HuH-7 (cell line): ENCODE measurements at regions not wholly inside any gene's neighbourhood (a gene's known extent, or its start where the extent isn't known, plus 50 kb on each side); places are given as distances from the start of the nearest gene placed in this dataset.
"Not testable (repeated sequence)": the region's sequence is repeated elsewhere in the genome, so short reads cannot be mapped to it uniquely, and the experiment has no call there.

ENCODE experiments used
- DNase-seq: peaks from one replicate; pipeline ENCODE4 v3.0.0; 2011; ENCODE audit warnings: low spot score

DNA sequence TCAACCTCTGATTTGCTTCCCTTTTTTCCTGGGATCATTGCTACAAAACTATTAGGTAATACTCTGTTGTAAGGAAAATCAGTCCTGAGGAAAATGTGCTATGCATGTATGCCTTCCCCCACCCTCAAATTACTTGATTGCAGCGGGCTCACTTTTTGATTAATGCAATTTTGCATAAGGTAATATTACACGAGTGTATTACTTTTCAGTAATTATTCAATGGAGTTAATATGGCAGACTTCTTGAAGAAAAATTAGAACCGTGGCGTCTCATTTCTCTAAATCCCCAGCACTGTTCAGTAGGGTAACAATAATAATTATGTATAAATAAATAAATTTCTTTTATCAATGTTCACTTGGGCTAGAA is 527.6 kb upstream of the FANCL start:
- DNase-seq: no peak

DNA sequence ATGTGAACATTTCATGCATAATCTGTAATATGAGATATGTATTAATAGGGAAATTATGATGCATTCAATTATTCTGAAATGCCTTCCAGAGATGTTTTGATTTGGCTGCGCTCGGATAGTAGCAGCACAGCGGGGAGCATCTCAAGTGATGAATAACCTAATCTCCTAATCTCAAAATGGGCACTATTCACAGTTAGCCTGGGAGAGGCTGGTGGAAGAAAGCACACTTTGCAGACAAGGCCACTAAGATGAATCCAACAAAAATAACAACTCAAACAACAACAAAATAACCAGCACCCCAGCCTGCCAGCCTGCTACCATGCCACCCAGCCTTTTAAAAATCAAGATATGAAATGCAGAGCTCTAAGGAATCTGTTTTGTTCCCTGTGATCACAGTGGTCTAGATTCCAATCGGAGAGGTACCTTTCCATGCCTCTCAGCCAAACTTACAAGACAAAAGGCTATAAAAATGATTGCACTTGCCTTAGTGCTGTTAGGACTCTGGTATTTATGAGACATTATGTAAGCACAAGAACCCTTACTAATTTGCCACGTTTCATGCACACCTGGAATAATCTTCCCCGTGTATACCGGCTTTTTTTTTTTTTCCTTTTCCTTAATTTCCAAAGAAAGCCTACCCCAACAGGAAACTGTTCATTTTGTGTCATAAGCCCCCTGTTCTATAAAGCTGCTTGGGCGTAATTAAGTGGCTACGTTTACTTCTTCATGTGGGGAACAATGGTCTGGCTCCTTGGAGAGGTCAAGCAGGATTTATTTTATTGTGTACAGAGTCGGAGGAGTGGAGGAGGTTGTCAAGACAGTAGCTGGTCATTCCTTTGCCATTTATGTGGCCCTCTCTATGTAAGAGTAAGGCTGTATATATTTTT is 526.9 kb upstream of the FANCL start:
- DNase-seq: no peak

DNA sequence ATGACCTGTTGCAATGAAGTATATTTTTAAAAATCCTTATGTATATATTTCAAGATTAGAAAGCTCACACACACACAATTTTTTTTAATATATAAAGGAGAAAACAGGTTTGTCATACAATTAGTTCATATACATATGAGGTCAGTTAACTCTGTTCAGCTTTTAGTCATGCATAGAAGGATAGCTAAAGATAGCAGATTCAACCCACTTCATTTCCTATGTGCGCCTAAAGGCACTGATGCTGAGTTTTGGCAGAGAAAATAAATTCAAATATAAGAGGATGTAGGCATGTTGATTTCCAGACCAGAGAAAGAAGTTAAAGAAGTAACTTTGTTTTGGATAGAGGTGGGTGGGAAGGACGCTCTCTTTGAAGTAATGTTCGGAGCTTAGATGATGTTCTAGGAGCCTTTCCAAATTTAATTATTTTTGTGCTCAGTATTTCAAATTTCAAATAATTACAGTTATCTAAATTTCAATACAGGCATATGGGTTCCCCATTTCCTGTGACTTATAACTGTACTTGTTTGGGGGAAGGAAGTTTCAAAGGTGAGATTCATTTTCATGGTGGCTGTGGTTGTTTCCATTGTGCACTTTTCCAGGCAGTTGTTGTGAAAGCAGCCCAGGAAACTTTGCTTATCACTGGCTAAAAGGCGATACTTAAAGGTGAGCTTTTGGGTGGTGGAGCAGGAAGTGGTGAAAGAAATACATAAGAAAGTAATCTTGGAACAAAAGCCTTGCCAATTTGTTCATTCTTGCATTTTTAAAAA is 523.4 kb upstream of the FANCL start:
- no peak for DNase-seq

DNA sequence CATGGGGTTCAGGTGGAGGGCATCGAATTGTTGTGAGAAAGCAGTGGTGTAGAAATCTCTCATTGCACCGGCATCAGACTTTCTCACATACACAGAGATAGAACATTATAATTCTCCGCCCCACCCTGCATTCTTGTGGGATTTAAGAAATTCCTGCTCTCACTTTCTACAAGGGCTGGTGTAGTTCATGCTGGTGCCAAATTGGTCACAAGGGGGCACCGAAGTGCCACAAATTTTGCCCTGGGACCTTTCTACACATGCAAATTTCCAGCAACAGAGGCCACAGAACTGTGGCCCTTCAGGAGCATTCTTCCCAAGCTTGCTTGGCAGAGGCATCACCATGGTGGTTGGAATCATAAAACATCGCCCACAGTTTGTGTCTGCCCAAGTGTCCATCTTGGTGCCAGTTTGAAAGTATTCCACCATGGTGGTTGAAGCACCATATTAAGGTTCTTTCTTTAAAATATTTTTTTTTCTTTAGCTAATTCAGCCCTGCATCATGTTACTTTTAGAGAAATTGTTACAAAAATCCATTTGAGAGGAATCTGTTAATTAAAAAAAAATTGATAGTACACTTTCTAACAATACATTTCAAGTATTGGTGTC is 521.2 kb upstream of the FANCL start:
- peak; percentile 7 for DNase-seq

DNA sequence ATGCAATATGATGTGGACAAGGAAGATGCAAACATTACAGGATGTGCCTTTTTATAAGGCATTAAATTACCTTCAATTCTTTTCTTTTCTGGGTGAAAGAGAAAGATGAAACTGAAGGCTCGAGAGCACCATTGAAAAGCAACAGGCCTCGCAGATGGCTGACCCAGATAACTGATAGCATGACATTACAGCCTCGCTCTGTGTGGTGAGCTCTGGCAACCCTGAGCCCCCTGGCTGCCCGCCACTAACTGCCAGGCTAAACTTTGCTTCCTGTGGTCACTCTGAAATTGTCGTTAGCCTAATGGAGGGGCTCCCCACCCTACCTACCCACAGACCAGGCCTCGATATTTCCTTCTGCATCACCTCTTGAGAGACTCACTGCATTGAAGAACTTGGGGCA is 516.8 kb upstream of the FANCL start:
- no peak for DNase-seq

DNA sequence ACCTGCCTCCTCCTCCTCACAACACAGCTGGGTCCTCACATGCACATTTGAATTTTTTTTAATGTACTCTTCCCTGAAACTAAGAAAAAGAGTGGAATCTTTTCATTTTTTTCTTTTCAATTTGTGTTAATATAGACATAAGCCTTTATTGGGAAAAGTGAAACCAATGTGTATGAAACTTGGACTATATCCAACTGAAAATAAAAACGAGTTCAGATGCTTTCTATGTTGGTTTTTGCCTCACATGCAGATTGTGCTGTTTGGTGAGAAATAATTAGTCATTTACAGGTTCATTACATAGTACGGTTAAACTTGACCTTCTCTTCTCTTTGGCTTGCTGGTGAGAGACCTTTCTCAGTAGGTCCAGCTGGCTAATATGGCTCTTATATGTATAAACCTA is 515.2 kb upstream of the FANCL start:
- DNase-seq: no peak

DNA sequence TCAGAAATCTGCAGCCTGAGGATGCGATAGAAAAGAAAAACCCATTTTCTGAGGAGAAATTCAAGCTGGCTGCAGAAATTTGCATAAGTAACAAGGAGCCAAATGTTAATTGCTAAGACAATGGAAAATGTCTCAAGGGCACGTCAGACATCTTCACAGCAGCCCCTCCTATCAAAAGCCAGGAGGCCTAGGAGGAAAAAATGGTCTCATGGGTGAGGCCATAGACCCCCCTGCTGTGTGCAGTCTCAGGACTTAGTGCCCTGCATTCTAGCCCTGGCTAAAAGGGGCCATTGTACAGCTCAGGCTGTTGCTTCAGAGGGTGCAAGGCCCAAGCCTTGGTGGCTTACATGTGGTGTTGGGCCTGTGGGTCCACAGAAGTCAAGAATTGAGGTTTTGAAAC is 511.4 kb upstream of the FANCL start:
- DNase-seq: not testable (repeated sequence)

DNA sequence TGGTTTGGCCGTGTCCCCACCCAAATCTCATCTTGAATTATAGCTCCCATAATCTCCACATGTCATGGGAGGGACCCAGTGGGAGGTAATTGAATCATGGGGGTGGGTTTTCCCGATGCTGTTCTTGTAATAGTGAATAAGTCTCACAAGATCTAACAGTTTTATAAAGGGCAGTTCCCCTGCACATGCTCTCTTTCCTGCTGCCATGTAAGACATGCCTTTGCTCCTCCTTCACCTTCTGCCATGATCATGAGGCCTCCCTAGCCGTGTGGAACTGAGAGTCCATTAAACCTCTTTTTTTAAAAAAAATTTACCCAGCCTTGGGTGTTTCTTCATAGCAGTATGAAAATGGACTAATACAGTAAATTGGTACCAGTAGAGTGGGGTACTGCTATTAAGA is 510.6 kb upstream of the FANCL start:
- not testable (repeated sequence) for DNase-seq

DNA sequence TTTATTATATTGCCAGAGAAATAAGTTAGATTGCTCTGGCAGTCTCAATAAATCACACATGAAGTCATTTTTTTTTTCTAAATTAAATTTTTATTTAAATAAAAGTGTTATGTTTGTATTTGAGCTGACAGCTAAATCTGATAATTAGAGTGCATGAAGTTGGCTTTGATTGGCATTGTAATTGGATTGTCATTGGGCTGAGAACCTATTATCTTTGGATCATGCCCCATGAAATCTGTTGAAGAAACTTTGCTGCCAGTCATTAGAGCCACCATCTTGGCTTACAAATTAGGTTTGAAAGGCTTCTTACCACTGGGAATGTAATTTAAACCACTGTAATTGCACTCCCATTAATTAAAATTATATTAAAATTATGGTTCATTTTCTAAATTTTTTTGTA is 507.9 kb upstream of the FANCL start:
- no peak for DNase-seq

DNA sequence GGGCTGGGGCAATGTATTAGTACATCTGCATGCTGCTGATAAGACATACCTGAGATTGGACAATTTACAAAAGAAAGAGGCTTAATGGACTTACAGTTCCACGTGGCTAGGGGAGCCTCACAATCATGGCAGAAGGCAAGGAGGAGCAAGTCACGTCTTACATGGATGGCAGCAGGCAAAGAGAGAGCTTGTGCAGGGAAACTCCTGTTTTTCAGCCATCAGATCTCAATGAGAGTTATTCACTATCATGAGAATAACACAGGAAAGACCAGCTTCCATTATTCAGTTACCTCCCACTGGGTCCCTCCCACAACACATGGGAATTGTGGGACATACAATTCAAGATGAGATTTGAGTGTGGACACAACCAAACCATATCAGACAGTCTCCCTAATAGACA is 504.2 kb upstream of the FANCL start:
- DNase-seq: not testable (repeated sequence)

DNA sequence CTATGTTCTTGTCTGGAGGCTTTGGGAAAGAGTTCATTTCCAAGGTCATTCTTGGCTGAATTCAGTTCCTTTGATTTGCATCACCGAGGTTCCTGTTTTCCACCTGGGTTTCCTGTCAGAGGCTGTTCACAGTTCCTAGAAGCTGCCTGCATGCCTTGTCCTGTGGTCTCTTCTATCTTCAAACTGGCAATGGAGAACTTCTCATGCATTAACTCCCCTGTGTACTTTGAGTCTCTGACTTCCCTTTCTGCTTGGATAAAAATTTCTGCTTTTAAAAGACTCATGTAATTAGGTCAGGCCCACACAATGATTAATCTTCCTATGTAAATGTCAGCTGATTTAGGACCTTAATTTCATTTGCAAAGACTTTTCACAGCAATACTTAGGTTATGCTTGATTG is 499.3 kb upstream of the FANCL start:
- DNase-seq: no peak

DNA sequence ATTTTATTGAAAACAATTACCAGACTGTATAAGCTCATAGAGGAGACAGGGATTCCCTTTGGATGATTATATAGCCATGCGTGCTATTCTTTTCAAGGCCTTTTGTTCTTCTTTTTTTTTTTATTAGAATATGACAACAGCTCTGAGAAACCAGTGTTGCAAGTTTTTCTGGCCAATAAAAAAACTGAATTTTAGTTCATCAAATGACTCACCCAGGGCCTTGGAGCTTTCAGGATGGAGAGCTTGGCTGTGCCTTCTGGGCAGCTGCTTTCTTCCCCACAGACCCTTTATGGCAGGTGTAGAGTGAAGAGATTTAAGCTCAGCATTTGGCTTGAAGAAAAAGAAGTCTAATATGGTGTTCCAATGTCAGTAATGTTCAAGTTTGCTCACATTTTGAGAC is 497.9 kb upstream of the FANCL start:
- no peak for DNase-seq

DNA sequence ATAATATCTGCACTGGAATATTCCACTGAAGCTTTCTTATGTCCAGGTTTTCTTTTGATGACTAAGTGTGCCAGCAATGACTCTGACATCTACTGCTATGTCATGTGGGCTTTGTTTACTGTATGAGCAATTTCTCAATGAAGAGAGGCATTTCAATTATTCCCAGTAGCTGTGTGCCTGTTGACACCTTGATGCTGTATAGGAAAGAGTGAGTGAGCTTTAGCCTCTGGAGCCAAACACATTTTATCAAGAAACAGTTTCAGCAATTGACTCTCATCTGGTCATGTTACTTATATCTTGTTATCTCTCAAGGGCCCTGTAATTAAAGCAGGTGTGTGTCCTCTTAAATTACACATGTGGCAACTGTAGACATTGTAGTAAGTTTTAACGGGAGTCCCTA is 493.2 kb upstream of the FANCL start:
- DNase-seq: no peak

DNA sequence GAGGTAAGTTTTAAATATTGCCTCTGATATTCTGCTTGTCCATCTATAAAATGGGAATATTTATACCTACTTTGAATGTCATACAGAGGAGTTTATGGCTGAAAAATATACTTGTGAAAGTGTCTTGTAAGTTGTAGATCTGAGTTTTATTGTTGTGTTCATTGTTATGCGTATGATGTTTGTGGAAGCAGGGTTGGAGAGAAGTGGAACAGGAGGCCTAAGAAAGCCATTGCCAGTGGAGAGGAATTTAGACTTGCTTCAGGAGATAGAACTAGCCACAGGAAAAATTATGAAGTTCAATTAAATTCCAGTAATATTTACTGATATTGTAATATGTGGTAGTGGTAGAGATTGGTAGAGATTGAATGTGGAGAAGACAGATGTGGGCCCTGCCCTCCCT is 491.9 kb upstream of the FANCL start:
- no peak for DNase-seq

DNA sequence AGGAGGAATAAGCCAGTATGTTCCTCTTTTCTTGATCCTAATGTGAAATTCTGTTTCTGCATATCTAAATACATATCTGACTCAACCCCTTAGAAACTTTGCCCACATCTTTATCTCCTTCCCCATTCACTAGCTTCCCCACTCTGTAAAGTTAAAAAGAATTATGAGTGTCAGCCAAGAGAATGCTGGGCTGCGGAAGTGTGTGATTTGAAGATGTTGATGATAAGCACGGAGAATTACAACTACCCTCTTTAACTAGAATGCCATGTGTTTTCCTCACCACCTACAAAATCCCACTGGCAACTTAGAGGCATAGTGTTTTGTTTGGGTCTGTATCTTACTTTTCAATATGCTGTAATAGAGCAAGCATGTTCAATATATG is 490.4 kb upstream of the FANCL start:
- no peak for DNase-seq

DNA sequence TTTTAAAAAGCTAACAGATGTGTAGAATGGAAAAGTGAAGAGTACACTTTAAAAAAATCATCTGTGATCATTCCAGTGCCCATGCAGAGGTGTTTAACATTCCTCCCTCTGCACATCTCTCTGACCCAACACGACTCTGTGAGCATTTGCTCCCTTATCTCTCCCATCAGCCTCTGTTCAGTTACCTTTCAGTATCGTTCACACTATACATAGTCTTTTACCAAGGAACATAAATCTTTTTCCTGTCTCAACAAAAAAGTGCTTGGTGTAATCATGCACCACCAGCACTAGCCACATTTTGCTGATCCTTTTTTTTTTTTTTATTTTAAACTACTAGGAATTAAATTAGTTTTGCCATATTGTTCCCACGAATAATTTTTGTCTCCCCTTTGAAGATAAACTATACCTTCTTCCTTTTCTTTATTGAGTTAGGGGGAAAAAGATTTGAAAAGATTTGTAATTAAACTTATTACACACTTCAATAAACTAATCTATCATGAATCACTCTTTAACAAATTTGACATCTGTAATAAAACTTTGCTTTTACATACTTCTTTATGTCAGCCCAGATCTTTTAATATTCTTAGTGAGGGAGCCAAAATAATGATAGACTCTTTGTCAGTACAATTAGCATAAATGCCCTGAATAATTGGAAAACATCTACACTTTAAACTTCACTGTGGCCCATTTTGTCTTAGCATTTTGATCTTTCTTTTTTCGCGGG is 489.8 kb upstream of the FANCL start:
- no peak for DNase-seq

DNA sequence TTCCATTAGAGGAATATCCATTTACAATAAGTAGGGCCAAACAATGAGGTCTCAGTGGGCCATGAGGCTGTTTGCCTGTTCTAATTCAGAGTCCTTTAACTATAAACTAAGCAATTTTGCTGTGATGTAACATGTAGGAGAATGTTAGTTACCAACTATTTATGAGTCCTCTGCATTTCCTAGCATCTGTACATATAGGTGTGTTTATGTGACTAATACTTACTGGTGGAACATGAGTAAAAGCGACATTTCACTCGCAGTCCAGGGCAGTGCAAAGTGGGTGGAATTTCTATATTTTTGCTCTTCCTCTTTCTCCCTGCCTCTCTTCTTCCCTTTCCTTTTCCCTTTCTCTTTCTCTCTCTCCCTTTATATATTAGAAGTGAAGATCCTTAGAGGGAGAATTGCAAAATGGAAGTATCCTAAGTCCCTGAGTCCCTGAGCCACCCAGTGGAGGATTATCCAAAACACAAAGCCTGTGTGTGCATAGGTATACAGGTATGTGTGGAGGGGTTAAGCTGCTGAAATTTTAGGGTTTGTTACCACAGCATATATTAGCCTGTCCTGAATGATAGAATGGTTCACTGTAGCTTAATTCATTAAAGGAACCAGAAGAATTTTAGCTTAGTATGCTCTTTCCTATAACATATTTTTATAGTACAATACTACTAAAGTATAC is 487.0 kb upstream of the FANCL start:
- DNase-seq: no peak

DNA sequence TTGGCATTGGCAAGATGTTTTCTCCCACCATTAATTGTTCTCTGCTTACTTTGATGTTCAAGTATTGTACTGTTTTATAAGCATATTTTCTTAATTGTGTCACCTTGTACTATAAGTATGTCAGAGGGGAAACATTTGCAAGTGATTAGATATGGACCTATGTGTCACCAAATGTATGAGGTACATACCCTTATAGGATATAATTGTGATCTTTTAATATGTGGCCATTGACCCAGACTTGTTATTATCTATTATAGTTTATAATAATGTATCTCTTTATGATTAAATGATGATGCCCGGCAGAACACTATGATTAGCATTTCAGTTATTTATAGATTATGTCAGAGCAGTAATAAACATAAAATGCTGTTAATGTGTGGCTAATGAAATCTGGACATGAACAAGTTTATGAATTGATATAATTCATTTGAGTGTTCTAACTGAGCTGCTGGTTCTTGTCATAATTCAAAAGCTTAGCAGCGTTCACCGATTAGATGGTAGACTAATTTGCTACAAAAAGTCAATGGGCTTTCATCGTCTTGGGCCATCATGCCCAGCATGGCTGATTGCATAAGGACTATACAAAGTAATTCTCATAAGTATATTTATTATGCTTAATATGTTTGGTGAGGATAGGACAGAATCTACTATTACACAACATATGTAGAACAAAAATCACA is 480.9 kb upstream of the FANCL start:
- DNase-seq: no peak

DNA sequence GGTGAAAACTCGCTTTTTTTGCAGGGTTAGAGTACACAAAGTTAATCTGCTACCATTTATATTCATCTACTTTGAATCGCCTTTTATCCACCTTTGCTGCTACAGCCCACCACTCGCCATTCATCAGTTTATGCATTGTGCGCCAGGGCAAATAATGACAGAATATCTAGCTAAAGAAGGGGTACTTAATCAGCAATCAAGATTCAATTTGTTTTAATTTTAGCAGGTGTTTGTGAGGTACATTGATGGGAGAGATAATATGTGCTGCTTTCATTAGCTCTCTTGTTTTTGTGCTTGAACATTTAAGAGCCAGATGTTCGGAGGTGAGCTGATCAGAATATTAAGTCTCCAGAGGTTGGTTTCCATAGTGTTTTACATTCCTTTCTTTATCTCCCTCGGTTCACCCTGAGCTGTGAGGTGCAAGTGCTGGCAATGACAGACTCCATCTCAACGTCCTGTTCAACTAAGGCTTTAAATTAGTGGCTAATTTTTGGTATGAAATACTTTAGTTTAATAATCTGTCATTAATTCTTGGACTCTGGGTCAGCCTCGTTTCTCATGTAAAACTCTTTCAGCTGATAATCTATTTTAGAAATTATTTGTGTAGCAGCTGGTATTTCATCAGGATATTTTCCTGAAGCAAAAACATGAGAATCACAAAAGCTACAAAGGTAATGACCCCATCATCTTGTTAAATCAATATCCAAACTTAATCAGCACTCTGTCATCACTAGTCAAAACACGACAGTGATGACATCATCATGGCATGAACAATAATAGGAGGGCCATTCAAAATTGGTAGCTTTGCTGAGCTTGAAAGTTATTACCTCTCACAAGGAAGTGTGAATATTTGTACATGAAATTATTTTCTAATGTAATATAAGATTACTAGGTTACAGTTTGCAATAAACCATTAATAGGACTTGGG is 479.9 kb upstream of the FANCL start:
- no peak for DNase-seq
